Mesendoderm (in vitro differentiated cells): ENCODE measurements at regions not wholly inside any gene's neighbourhood (a gene's known extent, or its start where the extent isn't known, plus 50 kb on each side); places are given as distances from the start of the nearest gene placed in this dataset.

Experiments
- DNase-seq: peaks from one replicate; pipeline ENCODE4 v3.0.0; 2013
- H2AK5ac ChIP-seq: 2 replicates; pipeline ENCODE4 v1.6.1; 2013; ENCODE audit warnings: low read length, inconsistent platforms
- H2BK120ac ChIP-seq: 2 replicates; pipeline ENCODE4 v1.6.1; 2013; ENCODE audit warnings: low read depth, mild to moderate bottlenecking, low read length, moderate library complexity, mixed read lengths
- H2BK15ac ChIP-seq: replicated peaks from 2 replicates; pipeline ENCODE4 v1.6.1; 2013; ENCODE audit warnings: low read depth, mild to moderate bottlenecking, moderate library complexity
- H2BK5ac ChIP-seq: 2 replicates; pipeline ENCODE4 v1.6.1; 2013; ENCODE audit warnings: low read length, inconsistent platforms
- H3K18ac ChIP-seq: 2 replicates; pipeline ENCODE4 v1.6.1; 2013; ENCODE audit warnings: mild to moderate bottlenecking, low read length, mixed read lengths
- H3K23ac ChIP-seq: one replicate; pipeline ENCODE4 v1.6.1; 2013; ENCODE audit warnings: low read length
- H3K27ac ChIP-seq: 2 replicates; pipeline ENCODE4 v1.5.1; 2013; ENCODE audit warnings: low read depth, mild to moderate bottlenecking, inconsistent platforms, low read length, moderate library complexity
- H3K27me3 ChIP-seq: 2 replicates; pipeline ENCODE4 v1.6.1; 2013; ENCODE audit warnings: low read length, control low read depth, mild to moderate bottlenecking, inconsistent platforms; ENCODE audit not compliant: insufficient read depth, poor library complexity
- H3K36me3 ChIP-seq: 2 replicates; pipeline ENCODE4 v1.6.1; 2013; ENCODE audit warnings: low read length, inconsistent platforms; ENCODE audit not compliant: control insufficient read depth, insufficient read depth
- H3K4ac ChIP-seq: one replicate; pipeline ENCODE4 v1.6.1; 2013; ENCODE audit warnings: low read depth, mild to moderate bottlenecking, low read length, moderate library complexity
- H3K4me1 ChIP-seq: 2 replicates; pipeline ENCODE4 v1.6.1; 2013; ENCODE audit warnings: low read depth, low read length, inconsistent platforms; ENCODE audit not compliant: control insufficient read depth
- H3K4me2 ChIP-seq: 2 replicates; pipeline ENCODE4 v1.6.1; 2013; ENCODE audit warnings: low read length
- H3K4me3 ChIP-seq: 2 replicates; pipeline ENCODE4 v1.5.1; 2013; ENCODE audit warnings: mild to moderate bottlenecking, low read length
- H3K56ac ChIP-seq: one replicate; pipeline ENCODE4 v1.6.1; 2013; ENCODE audit warnings: low read length
- H3K79me1 ChIP-seq: 2 replicates; pipeline ENCODE4 v1.6.1; 2013; ENCODE audit warnings: low read length, inconsistent platforms
- H3K79me2 ChIP-seq: 2 replicates; pipeline ENCODE4 v1.6.1; 2013; ENCODE audit warnings: mild to moderate bottlenecking, low read length; ENCODE audit not compliant: control insufficient read depth, insufficient read depth
- H3K9ac ChIP-seq: 2 replicates; pipeline ENCODE4 v1.6.1; 2013; ENCODE audit warnings: low read length, inconsistent platforms
- H4K5ac ChIP-seq: one replicate; pipeline ENCODE4 v1.6.1; 2013; ENCODE audit warnings: low read length
- H4K8ac ChIP-seq: one replicate; pipeline ENCODE4 v1.6.1; 2013; ENCODE audit warnings: low read depth, mild to moderate bottlenecking, control low read depth, low read length, moderate library complexity
- WGBS: extraction: QIAGEN DNeasy Blood & Tissue Kit; methylation state at CpG from one replicate; pipeline ENCODE4 v1.1.7; 2013; ENCODE audit warnings: low lambda C conversion rate, missing lambda C conversion rate; ENCODE audit not compliant: insufficient coverage; ENCODE audit errors: extremely low coverage; 5-methylcytosine and 5-hydroxymethylcytosine counted together

DNA sequence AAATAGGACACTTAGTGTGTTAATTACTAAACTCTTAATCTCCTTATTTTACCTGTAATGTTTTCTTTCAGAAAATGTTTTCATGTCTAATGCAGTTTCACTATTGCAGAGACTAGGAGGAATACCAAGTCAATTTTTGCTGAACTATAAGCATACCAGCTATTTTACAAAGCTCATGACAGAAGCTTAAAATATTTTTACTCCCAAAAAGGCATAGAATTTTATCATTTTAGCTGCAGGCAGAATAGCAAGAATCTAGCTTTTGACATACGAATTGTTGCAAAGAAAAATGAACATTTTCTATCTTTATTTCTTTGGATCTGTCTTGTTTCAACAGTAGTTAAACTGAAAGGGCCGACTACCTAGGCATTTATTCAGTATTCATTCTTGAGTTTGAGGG lies 366.9 kb downstream of the FAT3 start:
- no peak overlapping the region for H2BK120ac ChIP-seq
- H3K27me3 ChIP-seq = no peaks in the 10 kb centered on the region
- no CpG with 5 or more reads among the region's 2 CpGs for WGBS
- H3K23ac ChIP-seq = no peak overlapping the region
- H3K79me1 ChIP-seq = no peaks in the 10 kb centered on the region
- no peak overlapping the region for H2BK15ac ChIP-seq
- DNase-seq = no peak
- H3K9ac ChIP-seq = no peak overlapping the region
- no peaks in the 10 kb centered on the region for H3K79me2 ChIP-seq
- no peak overlapping the region for H3K4me3 ChIP-seq
- no peak overlapping the region for H2BK5ac ChIP-seq
- H2AK5ac ChIP-seq = no peak overlapping the region
- H4K5ac ChIP-seq = no peak overlapping the region
- no peak overlapping the region for H4K8ac ChIP-seq
- no peaks in the 10 kb centered on the region for H3K4me1 ChIP-seq
- H3K4ac ChIP-seq = no peak overlapping the region
- no peak overlapping the region for H3K18ac ChIP-seq
- H3K27ac ChIP-seq = no peak overlapping the region
- H3K36me3 ChIP-seq = no peaks in the 10 kb centered on the region
- no peak overlapping the region for H3K56ac ChIP-seq
- no peak overlapping the region for H3K4me2 ChIP-seq

DNA sequence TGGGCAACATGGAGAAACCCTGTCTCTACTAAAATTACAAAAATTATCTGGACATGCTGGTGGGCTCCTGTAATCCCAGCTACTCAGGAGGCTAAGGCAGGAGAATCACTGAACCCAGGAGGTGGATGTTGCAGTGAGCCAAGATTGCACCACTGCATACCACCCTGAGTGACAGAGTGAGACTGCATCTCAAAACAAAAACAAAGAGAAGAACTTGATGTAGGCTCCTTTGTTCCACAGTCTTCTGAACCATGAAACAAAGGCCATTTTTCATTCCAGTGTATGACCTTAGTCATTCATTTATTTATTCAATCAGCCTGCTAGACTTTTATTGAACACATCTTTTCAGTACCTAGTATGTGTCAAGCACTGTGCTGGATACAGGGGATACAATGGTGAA lies 369.6 kb downstream of the FAT3 start:
- H3K79me1 ChIP-seq = no peaks in the 10 kb centered on the region
- no peak overlapping the region for H4K5ac ChIP-seq
- H2AK5ac ChIP-seq = no peak overlapping the region
- no peak overlapping the region for H3K27ac ChIP-seq
- H2BK15ac ChIP-seq = no peak overlapping the region
- no peak overlapping the region for H3K56ac ChIP-seq
- no peak overlapping the region for H2BK5ac ChIP-seq
- no peak overlapping the region for H3K4me2 ChIP-seq
- no peak overlapping the region for H2BK120ac ChIP-seq
- H3K18ac ChIP-seq = no peak overlapping the region
- no peak overlapping the region for H3K4ac ChIP-seq
- H4K8ac ChIP-seq = no peak overlapping the region
- H3K27me3 ChIP-seq = no peaks in the 10 kb centered on the region
- no peaks in the 10 kb centered on the region for H3K79me2 ChIP-seq
- DNase-seq = no peak
- H3K23ac ChIP-seq = no peak overlapping the region
- no peaks in the 10 kb centered on the region for H3K4me1 ChIP-seq
- H3K9ac ChIP-seq = no peak overlapping the region
- H3K4me3 ChIP-seq = no peak overlapping the region
- H3K36me3 ChIP-seq = no peaks in the 10 kb centered on the region

DNA sequence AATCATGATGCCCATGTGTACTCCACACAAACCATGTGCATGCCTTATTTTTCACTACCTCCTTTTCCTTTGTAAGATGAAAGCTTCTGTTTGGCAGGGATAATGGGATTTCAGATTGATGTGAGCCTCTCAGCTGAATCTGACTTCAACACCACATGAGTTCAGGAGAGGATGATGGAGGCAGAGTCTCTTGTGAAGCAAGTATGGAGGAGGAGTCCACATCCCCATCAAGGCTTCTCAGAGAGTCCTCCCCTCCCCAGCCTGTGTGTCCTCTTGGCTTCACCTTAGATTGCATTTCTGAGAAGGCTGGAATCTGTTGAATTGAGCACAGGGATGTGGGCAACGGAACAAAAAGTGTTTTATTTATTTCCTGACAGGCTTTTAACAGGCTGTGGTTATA lies 370.4 kb downstream of the FAT3 start:
- Histone ChIP-seq H3K18ac (no peak overlapping the region), H3K4me2 (no peak overlapping the region), H3K9ac (no peak overlapping the region), H3K4me1 (no peaks in the 10 kb centered on the region), H4K8ac (no peak overlapping the region), H2BK15ac (no peak overlapping the region), H3K56ac (no peak overlapping the region), H3K27ac (no peak overlapping the region), H2AK5ac (no peak overlapping the region), H3K27me3 (no peaks in the 10 kb centered on the region), H3K4me3 (no peak overlapping the region), H3K79me1 (no peaks in the 10 kb centered on the region), H3K79me2 (no peaks in the 10 kb centered on the region), H3K4ac (no peak overlapping the region), H3K23ac (no peak overlapping the region), H2BK5ac (no peak overlapping the region), H3K36me3 (no peaks in the 10 kb centered on the region), H4K5ac (no peak overlapping the region), H2BK120ac (no peak overlapping the region)
- WGBS = no CpG with 5 or more reads among the region's 1 CpG
- DNase-seq = no peak

DNA sequence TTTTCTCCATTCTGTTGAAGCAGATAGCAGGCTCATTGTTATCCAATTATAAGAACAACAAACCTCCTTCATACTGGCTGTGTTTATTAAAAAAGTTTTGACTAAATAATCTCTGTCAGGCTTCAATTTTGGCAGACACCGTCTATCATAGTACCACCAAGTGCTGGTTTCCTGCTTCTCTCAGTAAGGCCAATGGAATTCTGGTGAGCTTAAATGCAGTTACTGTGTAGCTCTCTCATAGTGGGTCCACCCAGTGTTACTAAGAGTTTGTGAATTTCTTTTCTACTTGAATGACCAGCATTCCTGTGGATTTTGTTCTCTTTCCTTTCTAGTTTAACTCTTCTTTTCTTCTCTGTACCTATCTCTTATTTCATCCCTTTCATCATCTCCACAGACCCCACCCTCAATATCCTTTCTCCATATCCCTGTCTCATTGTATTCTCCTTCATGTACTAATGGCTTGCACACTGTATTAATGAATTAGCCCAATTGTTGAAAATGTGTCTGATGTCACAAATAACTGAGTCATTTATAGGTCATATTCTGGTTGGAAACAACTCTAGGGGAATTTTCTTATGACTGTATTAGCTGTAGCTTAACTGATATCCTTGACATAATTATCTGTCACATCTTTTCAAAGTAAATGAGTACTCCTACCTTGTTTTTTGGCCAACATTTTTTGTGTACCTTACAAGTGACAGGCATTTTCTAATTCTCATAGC lies 372.1 kb downstream of the FAT3 start:
- H3K27me3 ChIP-seq = no peaks in the 10 kb centered on the region
- H3K79me1 ChIP-seq = no peaks in the 10 kb centered on the region
- no peak overlapping the region for H3K4me3 ChIP-seq

DNA sequence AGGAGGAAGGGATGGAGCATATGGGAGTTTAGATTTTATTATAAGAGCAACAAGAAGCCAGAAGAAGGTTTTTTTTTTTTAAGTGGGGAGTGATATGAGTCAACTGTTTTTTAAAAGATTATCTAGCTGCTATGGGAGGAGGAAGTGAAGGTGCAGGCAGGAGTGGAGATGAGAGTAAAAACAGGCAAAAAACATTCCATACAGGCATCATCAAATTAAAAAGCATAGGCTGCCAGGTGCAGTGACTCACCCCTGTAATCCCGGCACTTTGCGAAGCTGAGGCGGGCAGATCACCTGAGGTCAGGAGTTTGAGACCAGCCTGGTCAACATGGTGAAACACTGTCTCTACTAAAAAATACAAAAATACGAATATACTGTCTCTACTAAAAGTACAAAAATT lies 368.4 kb upstream of the MTNR1B start:
- Histone ChIP-seq H3K23ac (no peak overlapping the region), H3K4ac (no peak overlapping the region), H3K4me1 (no peaks in the 10 kb centered on the region), H3K27me3 (no peaks in the 10 kb centered on the region), H3K36me3 (no peaks in the 10 kb centered on the region), H2BK15ac (no peak overlapping the region), H3K27ac (no peak overlapping the region), H3K4me2 (no peak overlapping the region), H3K79me2 (no peaks in the 10 kb centered on the region), H3K56ac (no peak overlapping the region), H4K8ac (no peak overlapping the region), H3K4me3 (no peak overlapping the region), H3K18ac (no peak overlapping the region), H4K5ac (no peak overlapping the region), H3K9ac (no peak overlapping the region), H2AK5ac (no peak overlapping the region), H2BK120ac (no peak overlapping the region), H3K79me1 (no peaks in the 10 kb centered on the region), H2BK5ac (no peak overlapping the region)
- WGBS = no CpG with 5 or more reads among the region's 4 CpGs
- no peak for DNase-seq

More for the DNA sequence above, 372.1 kb downstream of the FAT3 start:
- DNase-seq = no peak
- H3K4me2 ChIP-seq = no peak overlapping the region
- H2BK120ac ChIP-seq = no peak overlapping the region
- no peak overlapping the region for H3K23ac ChIP-seq
- H3K18ac ChIP-seq = no peak overlapping the region
- H3K4me1 ChIP-seq = no peaks in the 10 kb centered on the region
- H3K4ac ChIP-seq = no peak overlapping the region
- no peak overlapping the region for H2BK15ac ChIP-seq
- no peak overlapping the region for H4K8ac ChIP-seq
- no peaks in the 10 kb centered on the region for H3K36me3 ChIP-seq
- H3K9ac ChIP-seq = no peak overlapping the region
- no peak overlapping the region for H4K5ac ChIP-seq
- H3K27ac ChIP-seq = no peak overlapping the region
- no peak overlapping the region for H3K56ac ChIP-seq
- WGBS = no CpG with 5 or more reads among the region's 1 CpG
- H3K79me2 ChIP-seq = no peaks in the 10 kb centered on the region
- H2BK5ac ChIP-seq = no peak overlapping the region
- H2AK5ac ChIP-seq = no peak overlapping the region

DNA sequence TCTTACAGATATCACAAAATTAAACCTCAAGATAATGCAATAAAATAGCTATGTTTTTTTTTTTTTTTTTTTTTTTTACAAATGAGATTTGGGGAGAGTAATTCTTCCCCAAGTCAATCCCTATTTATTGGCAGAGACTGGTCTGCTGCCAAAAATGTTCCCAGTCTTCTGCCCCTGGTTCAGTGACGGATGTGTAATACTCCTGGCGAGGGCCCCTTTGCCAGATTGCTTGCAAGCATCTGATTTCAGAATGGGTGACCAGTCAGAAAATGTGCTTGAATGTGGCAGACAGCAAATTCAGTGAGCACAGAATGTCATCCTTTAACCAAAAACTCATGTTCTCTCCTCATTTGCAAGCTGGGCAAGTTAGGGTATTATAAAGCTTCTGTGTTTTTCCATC lies 363.8 kb upstream of the MTNR1B start:
- H3K4me2 ChIP-seq = no peak overlapping the region
- H3K56ac ChIP-seq = no peak overlapping the region
- no peak overlapping the region for H3K27ac ChIP-seq
- H2BK15ac ChIP-seq = no peak overlapping the region
- H3K79me2 ChIP-seq = no peaks in the 10 kb centered on the region
- no peak overlapping the region for H2BK5ac ChIP-seq
- H2AK5ac ChIP-seq = no peak overlapping the region
- H3K4me3 ChIP-seq = no peak overlapping the region
- H3K79me1 ChIP-seq = no peaks in the 10 kb centered on the region
- no peaks in the 10 kb centered on the region for H3K27me3 ChIP-seq
- H3K4ac ChIP-seq = no peak overlapping the region
- no peak overlapping the region for H3K18ac ChIP-seq
- no peak overlapping the region for H2BK120ac ChIP-seq
- no peak overlapping the region for H3K23ac ChIP-seq
- DNase-seq = no peak
- no peak overlapping the region for H4K8ac ChIP-seq
- no CpG with 5 or more reads among the region's 2 CpGs for WGBS
- no peak overlapping the region for H4K5ac ChIP-seq
- no peak overlapping the region for H3K9ac ChIP-seq
- no peaks in the 10 kb centered on the region for H3K4me1 ChIP-seq
- H3K36me3 ChIP-seq = no peaks in the 10 kb centered on the region
